WTC11 (cell line): ENCODE measurements at regions not wholly inside any gene's neighbourhood (a gene's known extent, or its start where the extent isn't known, plus 50 kb on each side); places are given as distances from the start of the nearest gene placed in this dataset.

Experiments used
- ATAC-seq: fragments of 200-7000 bp; cut with Tn5 transposase; 2 replicates; pipeline ENCODE4 v1.10.0; 2021; ENCODE audit warnings: mild to moderate bottlenecking, moderate library complexity
- CTCF ChIA-PET: fragments of 300-600 bp; sonication (Branson Sonifier 250); formaldehyde crosslinking; loops from one replicate; lab custom pipeline; 2021; ENCODE audit warnings: antibody characterized with exemption; lab: Charles Lee
- POLR2A ChIA-PET: fragments of 350-600 bp; sonication (Branson Sonifier 250); formaldehyde crosslinking; loops from one replicate; lab custom pipeline; 2021; ENCODE audit warnings: antibody characterized with exemption; lab: Charles Lee
- DNase-seq: peaks from one replicate; pipeline ENCODE4 v3.0.0; 2021; ENCODE audit warnings: low spot score
- H3K27ac Mint-ChIP-seq: 2 replicates; pipeline ENCODE4 v1.8.0; 2021; ENCODE audit warnings: mixed read lengths
- H3K27me3 Mint-ChIP-seq: 2 replicates; pipeline ENCODE4 v1.8.0; 2021; ENCODE audit warnings: low read depth, mild to moderate bottlenecking, moderate library complexity, mixed read lengths
- H3K36me3 Mint-ChIP-seq: 2 replicates; pipeline ENCODE4 v1.8.0; 2021; ENCODE audit warnings: mixed read lengths
- H3K4me1 Mint-ChIP-seq: 2 replicates; pipeline ENCODE4 v1.8.0; 2022; ENCODE audit warnings: mixed read lengths
- H3K4me3 Mint-ChIP-seq: 2 replicates; pipeline ENCODE4 v1.8.0; 2021; ENCODE audit warnings: mild to moderate bottlenecking, moderate library complexity, mixed read lengths
- H3K9me3 Mint-ChIP-seq: 2 replicates; pipeline ENCODE4 v1.8.0; 2021; ENCODE audit warnings: mixed read lengths
- CREB1 ChIP-seq: sonication (generic); formaldehyde crosslinking; IDR thresholded peaks from 2 replicates; pipeline ENCODE4 v1.8.0; 2023; ENCODE audit warnings: mild to moderate bottlenecking, missing genetic modification reagents
- E2F1 ChIP-seq: sonication (generic); formaldehyde crosslinking; IDR thresholded peaks from 2 replicates; pipeline ENCODE4 v1.8.0; 2022; ENCODE audit warnings: mild to moderate bottlenecking, missing genetic modification reagents
- E2F5 ChIP-seq: sonication (generic); formaldehyde crosslinking; IDR thresholded peaks from 2 replicates; pipeline ENCODE4 v1.8.1; 2022; ENCODE audit warnings: mild to moderate bottlenecking, moderate library complexity, missing genetic modification reagents
- ELF4 ChIP-seq: sonication (generic); formaldehyde crosslinking; IDR thresholded peaks from 2 replicates; pipeline ENCODE4 v1.8.1; 2022; ENCODE audit warnings: low read depth, mild to moderate bottlenecking, moderate library complexity, missing genetic modification reagents
- FOXK1 ChIP-seq: sonication (generic); formaldehyde crosslinking; IDR thresholded peaks from 2 replicates; pipeline ENCODE4 v1.8.0; 2022; ENCODE audit warnings: mild to moderate bottlenecking, moderate library complexity, missing genetic modification reagents
- JAZF1 ChIP-seq: fragments of 250-450 bp; sonication (Bioruptor Pico); IDR thresholded peaks from 2 replicates; pipeline ENCODE4 v1.9.0; 2021; ENCODE audit warnings: moderate library complexity, mild to moderate bottlenecking, inconsistent platforms
- MXD4 ChIP-seq: fragments of 250-450 bp; sonication (Bioruptor Pico); IDR thresholded peaks from 2 replicates; pipeline ENCODE4 v1.8.0; 2021; ENCODE audit warnings: mild to moderate bottlenecking, moderate library complexity, borderline replicate concordance
- NFATC4 ChIP-seq: fragments of 250-450 bp; sonication (Bioruptor Pico); IDR thresholded peaks from 2 replicates; pipeline ENCODE4 v1.9.0; 2021; ENCODE audit warnings: mild to moderate bottlenecking
- NR1H2 ChIP-seq: sonication (generic); formaldehyde crosslinking; IDR thresholded peaks from 2 replicates; pipeline ENCODE4 v1.9.0; 2021; ENCODE audit warnings: mild to moderate bottlenecking, moderate library complexity, missing genetic modification reagents
- PREB ChIP-seq: sonication (generic); formaldehyde crosslinking; IDR thresholded peaks from 2 replicates; pipeline ENCODE4 v1.8.1; 2022; ENCODE audit warnings: mild to moderate bottlenecking, missing genetic modification reagents, moderate library complexity, borderline replicate concordance
- RELA ChIP-seq: sonication (generic); formaldehyde crosslinking; IDR thresholded peaks from 2 replicates; pipeline ENCODE4 v1.8.1; 2022; ENCODE audit warnings: missing genetic modification reagents, mild to moderate bottlenecking, borderline replicate concordance
- TP53 ChIP-seq: sonication (generic); formaldehyde crosslinking; IDR thresholded peaks from 2 replicates; pipeline ENCODE4 v1.8.1; 2023; ENCODE audit warnings: mild to moderate bottlenecking, missing genetic modification reagents
- ZNF416 ChIP-seq: fragments of 250-450 bp; sonication (Bioruptor Pico); IDR thresholded peaks from 2 replicates; pipeline ENCODE4 v1.9.0; 2021; ENCODE audit warnings: mild to moderate bottlenecking, inconsistent platforms
- ZNF425 ChIP-seq: fragments of 250-450 bp; sonication (Bioruptor Pico); conservative IDR thresholded peaks from 2 replicates; pipeline ENCODE4 v1.9.0; 2021; ENCODE audit warnings: mild to moderate bottlenecking
- TF ChIP-seq, protein P1 (sequence below): sonication (generic); formaldehyde crosslinking; IDR thresholded peaks from 2 replicates; pipeline ENCODE4 v1.8.1; 2023; ENCODE audit warnings: mild to moderate bottlenecking, missing genetic modification reagents, moderate library complexity
- TF ChIP-seq, protein P2 (sequence below): fragments of 250-450 bp; sonication (Bioruptor Pico); IDR thresholded peaks from 2 replicates; pipeline ENCODE4 v1.8.0; 2021; ENCODE audit warnings: mild to moderate bottlenecking
- TF ChIP-seq, protein P3 (sequence below): sonication (generic); formaldehyde crosslinking; conservative IDR thresholded peaks from 2 replicates; pipeline ENCODE4 v1.8.1; 2022; ENCODE audit warnings: mild to moderate bottlenecking, missing genetic modification reagents
- TF ChIP-seq, protein P4 (sequence below): fragments of 250-450 bp; sonication (Bioruptor Pico); IDR thresholded peaks from 2 replicates; pipeline ENCODE4 v1.9.0; 2021; ENCODE audit warnings: mild to moderate bottlenecking
- TF ChIP-seq, protein P5 (sequence below): sonication (generic); formaldehyde crosslinking; IDR thresholded peaks from 2 replicates; pipeline ENCODE4 v1.8.1; 2023; ENCODE audit warnings: mild to moderate bottlenecking, missing genetic modification reagents
- TF ChIP-seq, protein P6 (sequence below): sonication (generic); formaldehyde crosslinking; IDR thresholded peaks from 2 replicates; pipeline ENCODE4 v1.8.0; 2023; ENCODE audit warnings: missing genetic modification reagents, mild to moderate bottlenecking, borderline replicate concordance

DNA sequence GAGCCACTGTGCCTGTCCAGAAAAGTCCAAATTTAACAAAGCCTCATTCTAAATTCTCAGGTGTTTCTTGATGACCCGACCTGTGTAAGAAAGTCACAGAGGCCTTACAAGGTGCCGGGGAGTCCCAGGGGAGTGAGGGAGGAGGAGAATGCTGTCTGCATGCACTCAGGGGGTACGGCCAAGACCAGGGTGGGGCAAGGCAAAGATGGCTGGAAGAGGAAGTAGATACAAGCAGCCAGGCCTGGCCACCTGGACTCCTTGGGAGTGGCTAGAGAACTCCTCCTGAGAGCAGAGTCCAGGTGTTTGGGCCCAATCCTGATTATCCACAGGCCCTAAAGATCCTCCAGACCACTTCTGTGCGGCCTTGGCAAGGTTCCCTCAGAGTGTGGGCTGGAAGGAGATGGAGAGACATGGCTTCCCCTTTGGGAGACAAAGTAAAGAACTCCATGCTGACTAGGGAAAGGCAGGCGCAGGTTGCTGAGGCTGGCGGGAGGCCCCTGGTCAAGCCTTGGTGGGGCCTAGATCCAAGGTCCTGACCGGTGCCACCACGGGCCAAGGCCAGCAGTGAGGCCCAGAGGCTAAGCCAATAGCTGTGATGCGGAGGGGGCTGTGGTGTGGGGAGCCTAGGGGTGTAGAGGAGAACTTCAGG is 74.7 kb downstream of the COPS8 start:
- DNase-seq = no peak
- Mint-ChIP-seq H3K27ac (no peak overlapping the region), H3K27me3 (no peaks in the 10 kb centered on the region; the same call in none of the 2 replicates), H3K4me1 (peaks cover 16% of the 10 kb centered on the region), H3K36me3 (peaks cover 3% of the 10 kb centered on the region; the same call in 1 of the 2 replicates), H3K4me3 (no peak overlapping the region), H3K9me3 (peaks cover 13% of the 10 kb centered on the region)
- ChIA-PET CTCF (interaction anchor here (1.4 kb wide), 1 partner anchor 291 kb away, joined by 5 read pairs; no protein-coding TSS in a partner anchor), POLR2A (no interaction called here)
- TF ChIP-seq E2F1 (CRISPR knock-in tag) (no peak), ZNF416 (no peak), MXD4 (CRISPR knock-in tag) (no peak), ELF4 (CRISPR knock-in tag) (no peak), ZNF425 (CRISPR knock-in tag) (no peak), RELA (CRISPR knock-in tag) (no peak), TP53 (CRISPR knock-in tag) (no peak), NR1H2 (CRISPR knock-in tag) (no peak), PREB (CRISPR knock-in tag) (no peak), CREB1 (CRISPR knock-in tag) (no peak), E2F5 (CRISPR knock-in tag) (no peak), JAZF1 (CRISPR knock-in tag) (no peak), FOXK1 (CRISPR knock-in tag) (no peak), NFATC4 (no peak)
- TF ChIP-seq, protein P1, sequence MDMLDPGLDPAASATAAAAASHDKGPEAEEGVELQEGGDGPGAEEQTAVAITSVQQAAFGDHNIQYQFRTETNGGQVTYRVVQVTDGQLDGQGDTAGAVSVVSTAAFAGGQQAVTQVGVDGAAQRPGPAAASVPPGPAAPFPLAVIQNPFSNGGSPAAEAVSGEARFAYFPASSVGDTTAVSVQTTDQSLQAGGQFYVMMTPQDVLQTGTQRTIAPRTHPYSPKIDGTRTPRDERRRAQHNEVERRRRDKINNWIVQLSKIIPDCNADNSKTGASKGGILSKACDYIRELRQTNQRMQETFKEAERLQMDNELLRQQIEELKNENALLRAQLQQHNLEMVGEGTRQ (CRISPR knock-in tag) = no peak
- TF ChIP-seq, protein P2, sequence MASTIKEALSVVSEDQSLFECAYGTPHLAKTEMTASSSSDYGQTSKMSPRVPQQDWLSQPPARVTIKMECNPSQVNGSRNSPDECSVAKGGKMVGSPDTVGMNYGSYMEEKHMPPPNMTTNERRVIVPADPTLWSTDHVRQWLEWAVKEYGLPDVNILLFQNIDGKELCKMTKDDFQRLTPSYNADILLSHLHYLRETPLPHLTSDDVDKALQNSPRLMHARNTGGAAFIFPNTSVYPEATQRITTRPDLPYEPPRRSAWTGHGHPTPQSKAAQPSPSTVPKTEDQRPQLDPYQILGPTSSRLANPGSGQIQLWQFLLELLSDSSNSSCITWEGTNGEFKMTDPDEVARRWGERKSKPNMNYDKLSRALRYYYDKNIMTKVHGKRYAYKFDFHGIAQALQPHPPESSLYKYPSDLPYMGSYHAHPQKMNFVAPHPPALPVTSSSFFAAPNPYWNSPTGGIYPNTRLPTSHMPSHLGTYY (CRISPR knock-in tag) = no peak
- TF ChIP-seq, protein P3, sequence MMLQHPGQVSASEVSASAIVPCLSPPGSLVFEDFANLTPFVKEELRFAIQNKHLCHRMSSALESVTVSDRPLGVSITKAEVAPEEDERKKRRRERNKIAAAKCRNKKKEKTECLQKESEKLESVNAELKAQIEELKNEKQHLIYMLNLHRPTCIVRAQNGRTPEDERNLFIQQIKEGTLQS (CRISPR knock-in tag) = no peak
- TF ChIP-seq, protein P4, sequence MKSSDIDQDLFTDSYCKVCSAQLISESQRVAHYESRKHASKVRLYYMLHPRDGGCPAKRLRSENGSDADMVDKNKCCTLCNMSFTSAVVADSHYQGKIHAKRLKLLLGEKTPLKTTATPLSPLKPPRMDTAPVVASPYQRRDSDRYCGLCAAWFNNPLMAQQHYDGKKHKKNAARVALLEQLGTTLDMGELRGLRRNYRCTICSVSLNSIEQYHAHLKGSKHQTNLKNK (CRISPR knock-in tag) = no peak
- TF ChIP-seq, protein P5, sequence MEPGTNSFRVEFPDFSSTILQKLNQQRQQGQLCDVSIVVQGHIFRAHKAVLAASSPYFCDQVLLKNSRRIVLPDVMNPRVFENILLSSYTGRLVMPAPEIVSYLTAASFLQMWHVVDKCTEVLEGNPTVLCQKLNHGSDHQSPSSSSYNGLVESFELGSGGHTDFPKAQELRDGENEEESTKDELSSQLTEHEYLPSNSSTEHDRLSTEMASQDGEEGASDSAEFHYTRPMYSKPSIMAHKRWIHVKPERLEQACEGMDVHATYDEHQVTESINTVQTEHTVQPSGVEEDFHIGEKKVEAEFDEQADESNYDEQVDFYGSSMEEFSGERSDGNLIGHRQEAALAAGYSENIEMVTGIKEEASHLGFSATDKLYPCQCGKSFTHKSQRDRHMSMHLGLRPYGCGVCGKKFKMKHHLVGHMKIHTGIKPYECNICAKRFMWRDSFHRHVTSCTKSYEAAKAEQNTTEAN (CRISPR knock-in tag) = no peak
- TF ChIP-seq, protein P6, sequence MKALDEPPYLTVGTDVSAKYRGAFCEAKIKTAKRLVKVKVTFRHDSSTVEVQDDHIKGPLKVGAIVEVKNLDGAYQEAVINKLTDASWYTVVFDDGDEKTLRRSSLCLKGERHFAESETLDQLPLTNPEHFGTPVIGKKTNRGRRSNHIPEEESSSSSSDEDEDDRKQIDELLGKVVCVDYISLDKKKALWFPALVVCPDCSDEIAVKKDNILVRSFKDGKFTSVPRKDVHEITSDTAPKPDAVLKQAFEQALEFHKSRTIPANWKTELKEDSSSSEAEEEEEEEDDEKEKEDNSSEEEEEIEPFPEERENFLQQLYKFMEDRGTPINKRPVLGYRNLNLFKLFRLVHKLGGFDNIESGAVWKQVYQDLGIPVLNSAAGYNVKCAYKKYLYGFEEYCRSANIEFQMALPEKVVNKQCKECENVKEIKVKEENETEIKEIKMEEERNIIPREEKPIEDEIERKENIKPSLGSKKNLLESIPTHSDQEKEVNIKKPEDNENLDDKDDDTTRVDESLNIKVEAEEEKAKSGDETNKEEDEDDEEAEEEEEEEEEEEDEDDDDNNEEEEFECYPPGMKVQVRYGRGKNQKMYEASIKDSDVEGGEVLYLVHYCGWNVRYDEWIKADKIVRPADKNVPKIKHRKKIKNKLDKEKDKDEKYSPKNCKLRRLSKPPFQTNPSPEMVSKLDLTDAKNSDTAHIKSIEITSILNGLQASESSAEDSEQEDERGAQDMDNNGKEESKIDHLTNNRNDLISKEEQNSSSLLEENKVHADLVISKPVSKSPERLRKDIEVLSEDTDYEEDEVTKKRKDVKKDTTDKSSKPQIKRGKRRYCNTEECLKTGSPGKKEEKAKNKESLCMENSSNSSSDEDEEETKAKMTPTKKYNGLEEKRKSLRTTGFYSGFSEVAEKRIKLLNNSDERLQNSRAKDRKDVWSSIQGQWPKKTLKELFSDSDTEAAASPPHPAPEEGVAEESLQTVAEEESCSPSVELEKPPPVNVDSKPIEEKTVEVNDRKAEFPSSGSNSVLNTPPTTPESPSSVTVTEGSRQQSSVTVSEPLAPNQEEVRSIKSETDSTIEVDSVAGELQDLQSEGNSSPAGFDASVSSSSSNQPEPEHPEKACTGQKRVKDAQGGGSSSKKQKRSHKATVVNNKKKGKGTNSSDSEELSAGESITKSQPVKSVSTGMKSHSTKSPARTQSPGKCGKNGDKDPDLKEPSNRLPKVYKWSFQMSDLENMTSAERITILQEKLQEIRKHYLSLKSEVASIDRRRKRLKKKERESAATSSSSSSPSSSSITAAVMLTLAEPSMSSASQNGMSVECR (CRISPR knock-in tag) = no peak
- no peak for ATAC-seq
